ENCODE measurements at regions not wholly inside any gene's neighbourhood (a gene's known extent, or its start where the extent isn't known, plus 50 kb on each side); places are given as distances from the start of the nearest gene placed in this dataset.

GRCh38 chr3:67804578-67804977 lies 150.2 kb upstream of the SUCLG2 start:
- CTCF ChIA-PET: no interaction called here
- no peak for DNase-seq
- Histone ChIP-seq H3K36me3 (ENCODE audit: control insufficient read depth, insufficient read depth, low read length) (no peaks in the 10 kb centered on the region), H3K9me3 (0 out of 2 replicates have a peak, but pooled peaks cover 4% of the 10 kb centered on the region), H3K4me1 (no peaks in the 10 kb centered on the region), H3K27me3 (replicated peaks; ENCODE audit: control insufficient read depth, insufficient read depth, low read length) (no peaks in the 10 kb centered on the region), H3K4me3 (ENCODE audit: low read depth, low read length) (no peak overlapping the region)
- no peak overlapping the region for H3K4me3 Mint-ChIP-seq (ENCODE audit: unreplicated experiment)
- H3K4me1 Mint-ChIP-seq (ENCODE audit: low read depth, unreplicated experiment): peaks cover 7% of the 10 kb centered on the region
- no peaks in the 10 kb centered on the region for H3K9me3 Mint-ChIP-seq (ENCODE audit: unreplicated experiment)
- POLR2A ChIA-PET: no interaction called here
- H3K36me3 Mint-ChIP-seq (ENCODE audit: insufficient read depth, unreplicated experiment): no peaks in the 10 kb centered on the region
- no peak overlapping the region for H3K27ac Mint-ChIP-seq (ENCODE audit: unreplicated experiment)
- peaks cover 4% of the 10 kb centered on the region for H3K27me3 Mint-ChIP-seq (ENCODE audit: insufficient read depth, unreplicated experiment)
- intact Hi-C loops (cut with micrococcal nuclease; ENCODE audit: unreplicated experiment): no loop called here
- TF ChIP-seq CTCF (IDR thresholded peaks at IDR 0.05; ENCODE audit: insufficient read depth in 1 of 2, low read depth in 1 of 2, low read length in 1 of 2, severe bottlenecking in 1 of 2, unreplicated experiment in 1 of 2): no peak
- no TSS peak for BruUV-seq (replicated peaks)

GRCh38 chr3:67804089-67804488 lies 149.7 kb upstream of the SUCLG2 start:
- Histone ChIP-seq H3K36me3 (ENCODE audit: control insufficient read depth, insufficient read depth, low read length) (no peaks in the 10 kb centered on the region), H3K27me3 (replicated peaks; ENCODE audit: control insufficient read depth, insufficient read depth, low read length) (no peaks in the 10 kb centered on the region), H3K4me1 (no peaks in the 10 kb centered on the region), H3K4me3 (ENCODE audit: low read depth, low read length) (no peak overlapping the region), H3K9me3 (0 out of 2 replicates have a peak, but pooled peaks cover 4% of the 10 kb centered on the region)
- Mint-ChIP-seq H3K27me3 (ENCODE audit: insufficient read depth, unreplicated experiment) (peaks cover 4% of the 10 kb centered on the region), H3K27ac (ENCODE audit: unreplicated experiment) (no peak overlapping the region), H3K4me1 (ENCODE audit: low read depth, unreplicated experiment) (peaks cover 7% of the 10 kb centered on the region), H3K9me3 (ENCODE audit: unreplicated experiment) (no peaks in the 10 kb centered on the region), H3K4me3 (ENCODE audit: unreplicated experiment) (no peak overlapping the region), H3K36me3 (ENCODE audit: insufficient read depth, unreplicated experiment) (no peaks in the 10 kb centered on the region)
- no peak for TF ChIP-seq CTCF (IDR thresholded peaks at IDR 0.05; ENCODE audit: insufficient read depth in 1 of 2, low read depth in 1 of 2, low read length in 1 of 2, severe bottlenecking in 1 of 2, unreplicated experiment in 1 of 2)
- BruUV-seq (replicated peaks): no TSS peak
- no peak for DNase-seq
- CTCF ChIA-PET: no interaction called here
- intact Hi-C loops (cut with micrococcal nuclease; ENCODE audit: unreplicated experiment): no loop called here
- POLR2A ChIA-PET: no interaction called here

GRCh38 chr3:67798412-67798811 lies 144.0 kb upstream of the SUCLG2 start:
- CTCF ChIA-PET: no interaction called here
- intact Hi-C loops (cut with micrococcal nuclease; ENCODE audit: unreplicated experiment): no loop called here

More at GRCh38 chr3:67798412-67798811, 144.0 kb upstream of the SUCLG2 start:
- Histone ChIP-seq H3K27me3 (replicated peaks; ENCODE audit: control insufficient read depth, insufficient read depth, low read length) (no peaks in the 10 kb centered on the region), H3K9me3 (0 out of 2 replicates have a peak, but pooled peaks cover 4% of the 10 kb centered on the region), H3K4me1 (no peaks in the 10 kb centered on the region), H3K36me3 (ENCODE audit: control insufficient read depth, insufficient read depth, low read length) (no peaks in the 10 kb centered on the region), H3K4me3 (ENCODE audit: low read depth, low read length) (no peak overlapping the region)
- no peaks in the 10 kb centered on the region for H3K9me3 Mint-ChIP-seq (ENCODE audit: unreplicated experiment)
- TF ChIP-seq CTCF (IDR thresholded peaks at IDR 0.05; ENCODE audit: insufficient read depth in 1 of 2, low read depth in 1 of 2, low read length in 1 of 2, severe bottlenecking in 1 of 2, unreplicated experiment in 1 of 2): no peak
- H3K4me3 Mint-ChIP-seq (ENCODE audit: unreplicated experiment): no peak overlapping the region
- no peak overlapping the region for H3K27ac Mint-ChIP-seq (ENCODE audit: unreplicated experiment)
- no peaks in the 10 kb centered on the region for H3K36me3 Mint-ChIP-seq (ENCODE audit: insufficient read depth, unreplicated experiment)
- no peaks in the 10 kb centered on the region for H3K4me1 Mint-ChIP-seq (ENCODE audit: low read depth, unreplicated experiment)
- POLR2A ChIA-PET: no interaction called here
- DNase-seq: no peak
- BruUV-seq (replicated peaks): no TSS peak
- peaks cover 12% of the 10 kb centered on the region for H3K27me3 Mint-ChIP-seq (ENCODE audit: insufficient read depth, unreplicated experiment)
